ENCODE measurements at regions not wholly inside any gene's neighbourhood (a gene's known extent, or its start where the extent isn't known, plus 50 kb on each side); places are given as distances from the start of the nearest gene placed in this dataset.

DNA sequence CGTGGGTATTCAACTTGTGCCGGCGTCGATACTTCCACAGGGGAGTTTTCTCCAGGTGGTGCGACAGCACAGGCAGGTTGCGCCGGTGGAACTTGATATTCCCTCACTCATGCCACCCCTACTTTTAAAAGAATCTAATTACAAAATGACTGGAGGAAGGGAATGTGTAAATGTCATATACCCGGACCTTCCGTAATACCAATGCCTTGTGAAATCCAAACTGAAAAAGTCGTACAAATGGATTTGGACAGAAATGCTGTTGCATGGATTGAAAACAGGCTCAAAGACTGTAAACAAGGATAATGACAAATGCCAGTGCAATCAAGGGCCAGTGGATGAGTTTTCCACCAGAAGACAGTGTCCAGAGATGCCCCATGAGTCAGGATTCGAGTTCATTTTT is 235.3 kb upstream of the USP25 start:
- DNase-seq, result no peak

DNA sequence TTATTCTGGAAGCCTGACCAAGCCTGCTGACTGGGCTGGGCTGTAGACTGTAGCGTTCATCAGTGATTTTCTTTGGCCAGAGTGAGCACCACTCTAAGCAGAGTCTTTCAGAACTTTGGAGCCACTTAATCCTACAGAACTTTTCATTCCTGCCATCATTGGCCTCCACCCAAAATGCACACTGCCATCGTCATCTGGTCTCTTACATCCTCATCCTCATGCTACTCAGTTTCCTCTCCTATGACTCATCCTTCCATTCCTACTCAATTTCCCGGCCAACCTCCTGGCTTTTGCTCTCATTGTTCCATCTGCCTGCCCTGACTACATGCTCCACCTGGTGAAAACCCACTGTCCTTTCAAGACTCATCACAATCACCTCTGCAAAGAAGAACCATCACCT is 233.8 kb upstream of the USP25 start:
- DNase-seq, result no peak

DNA sequence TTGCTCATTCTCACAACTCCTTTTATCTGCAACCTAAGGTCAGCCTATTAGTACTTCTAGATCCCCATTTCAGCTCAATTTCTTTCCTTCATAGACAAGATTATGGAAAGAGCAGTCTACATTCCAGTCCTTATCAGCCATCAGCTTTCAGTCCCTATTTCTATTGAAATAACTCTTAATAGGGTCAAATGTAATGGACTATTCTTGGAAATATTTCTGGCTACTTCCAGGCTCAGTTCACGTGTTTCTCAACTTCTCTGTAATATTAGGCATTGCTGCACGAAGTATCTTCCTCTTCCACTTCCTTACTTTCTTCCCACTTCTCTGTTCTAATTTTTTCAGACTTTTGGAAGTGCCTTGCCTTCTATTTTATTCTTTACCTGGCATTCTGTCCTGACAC is 232.9 kb upstream of the USP25 start:
- DNase-seq, result no peak

DNA sequence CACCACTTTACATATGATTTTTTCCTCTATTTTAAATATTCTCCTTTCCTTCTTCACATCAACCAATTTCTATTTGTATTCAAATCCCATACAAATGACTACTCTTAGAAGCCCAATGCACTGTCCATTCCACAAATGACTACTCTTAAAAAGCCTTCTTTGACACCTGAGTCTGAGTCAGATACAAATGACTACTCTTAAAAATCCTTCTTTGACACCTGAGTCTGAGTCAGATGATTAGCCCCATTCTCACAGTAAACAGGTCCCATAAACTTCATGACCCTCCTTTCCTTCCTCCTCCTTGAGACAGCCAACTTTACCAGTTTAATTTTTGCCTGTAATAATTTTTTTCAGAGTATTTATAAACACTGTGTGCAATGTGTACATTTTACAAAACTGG is 231.3 kb upstream of the USP25 start:
- DNase-seq, result no peak

DNA sequence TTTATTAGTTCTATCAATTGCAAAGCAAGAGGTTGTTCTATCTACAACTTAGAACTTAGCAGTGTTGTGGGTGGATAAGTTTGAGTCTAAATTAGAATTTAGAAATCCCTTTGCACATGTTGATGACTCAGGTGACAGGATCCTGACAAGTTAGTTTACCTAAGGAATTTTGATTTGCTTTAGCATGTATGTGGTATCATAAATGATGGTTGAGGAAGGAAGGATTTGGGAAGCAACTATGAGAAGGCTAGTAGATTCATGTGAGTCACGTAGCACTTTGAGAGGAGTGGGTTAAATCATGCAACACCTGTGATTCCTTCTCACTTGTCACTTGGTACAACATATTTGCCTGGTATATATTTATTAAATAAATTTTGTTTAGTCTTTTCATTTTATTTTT is 223.7 kb upstream of the USP25 start:
- DNase-seq, result no peak

DNA sequence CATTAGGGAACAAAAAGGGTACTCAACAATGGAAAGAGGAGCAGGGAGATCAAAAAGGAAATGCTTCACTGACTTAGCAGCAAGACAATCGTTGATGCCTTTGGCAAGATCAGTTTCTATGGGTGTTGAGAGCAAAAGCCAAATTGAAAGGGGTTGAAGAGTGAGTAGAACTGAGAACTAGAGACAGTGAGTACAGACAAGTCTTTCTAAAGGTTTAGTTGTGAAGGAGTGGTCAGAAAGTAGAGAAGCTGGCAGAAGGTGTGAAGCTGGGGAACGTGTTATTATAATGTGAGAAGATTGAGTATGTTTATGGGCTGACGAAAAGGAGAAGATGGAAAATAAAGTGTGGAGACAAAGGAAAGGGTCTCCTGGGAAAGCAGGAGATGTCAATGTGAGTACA is 221.2 kb upstream of the USP25 start:
- no peak for DNase-seq

DNA sequence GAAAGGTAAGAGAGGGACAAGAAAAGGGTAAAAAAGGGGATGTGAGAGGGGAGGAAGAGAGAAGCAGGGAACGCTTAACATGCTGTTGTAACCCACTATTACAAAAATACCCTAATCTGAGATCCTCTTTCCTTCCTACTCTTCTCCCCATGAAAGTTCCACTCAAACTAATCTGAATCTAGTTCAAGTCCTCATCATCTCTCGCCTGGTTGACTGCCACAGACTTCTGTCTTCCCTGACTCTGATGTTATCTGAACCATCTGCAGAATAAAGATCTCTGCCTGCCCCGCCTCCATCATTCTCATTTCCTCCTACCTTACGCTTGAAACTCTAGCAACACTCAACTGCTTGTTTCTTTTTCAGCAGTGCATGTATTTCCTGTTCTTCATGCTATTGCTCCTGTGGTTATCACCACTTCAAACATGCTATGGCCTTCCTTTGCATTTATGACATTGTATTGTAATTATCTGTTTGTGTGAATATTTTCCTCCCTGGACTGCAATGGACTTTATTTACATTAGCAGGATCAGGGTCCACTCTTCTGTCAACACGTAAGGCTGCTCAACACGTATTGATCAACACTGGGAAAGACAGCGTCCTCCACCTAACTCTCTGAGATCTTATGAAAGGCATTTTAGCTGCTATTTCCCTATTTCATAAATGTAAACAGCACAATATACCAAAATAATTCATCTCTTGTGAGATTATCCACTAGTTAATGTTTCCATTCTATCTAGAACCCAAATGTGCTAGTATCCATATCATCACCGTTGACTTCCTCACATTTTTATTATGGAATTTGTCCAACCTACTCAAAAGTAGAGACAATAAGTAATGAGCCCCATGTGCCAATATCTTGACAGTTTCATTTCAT is 215.5 kb upstream of the USP25 start:
- DNase-seq, result no peak

DNA sequence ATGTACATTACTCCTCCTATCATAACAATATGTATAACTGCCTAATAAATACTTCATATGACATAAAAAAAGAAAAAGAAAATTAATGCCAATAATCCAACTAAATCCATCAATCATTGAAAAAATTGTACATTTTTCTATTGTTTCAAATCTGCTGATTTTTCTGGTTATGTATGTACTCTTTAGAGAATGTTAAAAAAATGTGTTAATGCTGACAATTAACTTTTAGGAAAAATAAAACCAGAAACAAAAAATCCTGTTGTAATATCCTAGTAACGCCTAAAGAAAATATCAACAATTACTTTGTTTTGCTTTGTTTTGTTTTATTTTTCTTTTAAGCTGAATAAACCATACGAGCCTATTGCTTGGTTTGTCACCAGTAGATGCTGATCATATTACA is 213.9 kb upstream of the USP25 start:
- no peak for DNase-seq

DNA sequence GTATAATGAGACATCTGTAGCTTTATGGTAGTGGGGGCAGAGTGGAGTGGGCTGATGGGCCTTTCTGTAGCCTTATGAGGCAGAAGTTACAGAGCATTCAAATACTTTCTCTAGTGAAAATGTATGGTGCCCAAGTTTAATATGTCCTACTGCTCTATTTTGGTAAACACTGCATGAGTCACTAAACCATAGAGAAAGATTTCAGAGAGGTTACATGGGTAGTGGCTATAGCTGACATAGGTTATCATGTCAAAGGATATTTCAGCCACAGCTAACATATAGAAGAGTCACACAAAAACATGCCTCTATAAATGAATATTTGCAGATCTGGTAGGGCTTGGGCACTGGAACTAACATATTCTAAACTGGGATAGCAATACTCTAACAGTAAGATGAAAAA is 212.4 kb upstream of the USP25 start:
- DNase-seq, result no peak

DNA sequence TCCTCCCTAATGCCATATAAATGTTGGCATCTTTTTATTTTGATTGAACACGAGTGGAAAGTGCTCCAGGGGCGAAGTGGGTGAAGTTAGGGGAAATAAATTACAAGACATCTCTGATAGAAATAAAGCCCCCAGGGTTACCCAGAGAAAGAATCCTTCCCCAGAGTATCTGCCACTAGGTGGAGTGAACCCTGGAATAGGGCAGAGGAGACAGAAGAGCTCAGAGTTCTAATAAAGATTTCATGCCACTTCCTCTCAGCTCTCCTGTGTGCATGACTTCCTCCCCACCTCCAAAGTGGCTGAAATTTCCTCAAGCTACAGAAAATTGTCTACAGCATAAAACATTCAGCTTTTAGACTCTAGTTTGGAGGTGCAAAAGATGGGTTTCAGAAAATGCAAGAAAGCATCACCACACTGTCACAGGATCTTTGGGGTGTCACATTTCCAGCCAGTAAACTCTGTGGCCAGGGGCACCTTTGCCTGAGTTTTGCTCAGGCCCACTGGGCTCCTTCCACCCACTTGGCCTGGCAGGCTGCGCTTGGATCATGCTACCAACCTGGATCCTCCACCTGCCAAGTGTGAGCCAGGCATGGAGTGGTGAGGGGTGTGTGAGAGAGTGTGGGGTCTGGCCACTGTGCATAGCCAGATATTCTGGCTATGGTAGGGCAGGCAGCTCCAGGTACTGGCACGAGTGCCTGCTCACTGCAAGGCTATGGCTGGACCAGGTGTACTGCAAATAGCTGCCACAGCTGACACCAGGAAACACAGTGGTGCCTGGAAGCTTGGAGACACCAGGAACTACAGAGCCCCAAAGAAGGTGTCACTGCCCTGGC is 208.8 kb upstream of the USP25 start:
- no peak for DNase-seq

DNA sequence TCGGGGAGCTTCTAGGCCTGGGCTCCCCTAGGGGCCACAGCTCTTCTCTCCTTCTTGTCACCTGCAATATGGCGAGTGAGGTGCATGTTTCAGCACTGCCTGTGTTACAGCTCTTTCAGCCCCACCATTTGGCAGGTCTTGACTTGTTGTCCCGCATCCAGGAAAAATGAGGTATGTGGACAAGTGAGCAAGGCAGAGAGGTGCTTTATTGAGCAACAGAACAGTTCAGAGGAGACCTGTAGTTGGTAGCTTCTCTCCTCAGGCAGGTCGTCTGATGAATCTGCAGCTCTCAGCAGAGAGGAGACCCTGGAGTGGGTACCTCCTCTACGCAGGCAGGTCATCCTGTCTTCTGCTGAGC is 208.2 kb upstream of the USP25 start:
- DNase-seq, result no peak

DNA sequence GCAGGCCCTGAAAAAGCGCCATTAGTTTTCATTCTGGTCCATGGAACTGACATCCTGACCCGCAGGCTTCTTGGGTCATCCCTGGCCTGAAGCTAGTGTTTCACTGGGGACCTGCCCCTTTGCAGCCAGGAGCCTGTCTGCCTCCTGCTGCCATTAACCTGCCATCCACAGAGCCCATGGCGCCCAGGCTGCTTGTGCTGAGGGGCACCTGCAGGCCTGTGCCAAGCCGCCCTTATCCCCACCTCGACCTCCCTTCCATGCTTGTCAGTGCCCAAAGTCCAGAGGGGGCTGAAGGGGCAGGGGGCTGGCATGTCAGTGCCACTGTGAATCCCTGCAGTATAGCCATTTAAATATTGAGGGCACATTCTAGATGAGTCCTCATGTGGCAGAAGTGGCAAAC is 207.6 kb upstream of the USP25 start:
- DNase-seq, result no peak

DNA sequence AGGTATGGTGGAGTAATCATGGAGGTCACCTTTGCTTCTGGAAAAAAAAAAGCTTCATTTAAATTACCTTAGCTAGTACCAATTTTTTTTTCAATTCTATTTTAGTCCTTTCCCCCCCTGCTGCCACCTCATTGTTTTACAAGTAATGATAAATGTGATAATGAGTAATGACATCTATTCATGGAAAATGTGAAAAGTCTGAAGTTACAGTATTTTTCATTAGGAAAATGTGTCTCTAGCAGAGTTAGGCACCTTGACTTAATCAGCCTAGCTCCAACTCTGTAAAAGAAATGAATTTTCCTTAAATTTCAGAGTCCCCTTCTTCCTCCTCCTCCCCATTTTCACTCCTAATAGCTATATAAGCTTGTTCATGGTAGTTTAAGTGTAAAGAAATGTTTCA is 204.9 kb upstream of the USP25 start:
- no peak for DNase-seq

DNA sequence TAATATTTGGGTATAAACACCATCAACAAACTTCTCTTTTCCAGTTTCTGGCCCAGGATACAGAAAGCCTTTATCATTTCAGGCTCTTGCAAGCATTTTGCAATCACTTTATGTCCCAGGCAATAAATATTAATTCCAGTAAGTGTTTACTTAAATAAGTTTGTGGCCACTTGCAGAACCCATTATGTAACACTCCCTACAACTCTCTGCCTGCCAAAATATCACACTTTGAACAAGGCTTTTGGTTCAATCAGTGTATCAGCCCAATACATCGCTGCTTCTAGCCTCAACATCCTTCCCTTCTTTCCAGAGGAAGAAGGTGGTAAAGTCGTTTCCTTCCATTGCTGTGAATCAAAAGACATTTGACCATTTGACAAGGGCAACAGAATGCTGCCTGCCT is 203.0 kb upstream of the USP25 start:
- no peak for DNase-seq

DNA sequence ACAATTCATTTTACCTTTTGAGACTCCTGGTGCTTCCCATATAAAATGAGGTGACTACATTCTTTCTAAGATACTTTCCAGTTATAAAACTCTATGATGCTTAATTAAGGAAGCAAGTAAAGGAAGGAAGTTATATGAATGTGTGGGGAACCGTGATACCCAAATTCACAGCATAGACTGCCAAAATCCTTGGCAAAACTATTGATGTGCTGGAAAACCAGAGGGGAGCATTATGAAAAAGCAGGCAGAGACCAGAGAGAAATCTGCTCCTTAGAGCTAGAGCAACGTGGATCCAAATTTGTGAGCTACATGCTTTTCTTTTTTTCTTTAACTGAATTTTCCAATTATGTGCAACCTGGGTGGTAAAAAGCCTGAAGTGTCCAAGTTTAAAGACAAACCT is 201.4 kb upstream of the USP25 start:
- DNase-seq, result no peak

DNA sequence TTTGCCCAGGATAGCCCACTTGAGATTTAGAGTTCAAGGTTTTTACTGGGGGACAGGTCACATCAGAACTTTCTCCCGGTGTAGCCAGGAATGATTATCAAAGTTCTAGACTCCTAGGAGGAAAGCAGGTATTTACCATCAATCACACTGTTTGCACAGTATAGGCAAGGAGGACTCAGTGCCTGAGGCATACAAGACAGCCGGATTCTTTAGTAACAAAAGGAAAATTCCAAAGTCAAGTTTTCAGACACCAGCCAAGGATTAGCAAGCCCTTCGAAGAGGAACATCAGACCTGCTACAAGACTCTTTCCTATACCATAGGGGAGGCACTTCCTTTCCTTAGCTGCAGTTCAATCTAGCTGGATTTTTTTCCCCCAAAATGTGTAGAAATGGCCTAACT is 197.8 kb upstream of the USP25 start:
- DNase-seq, result no peak

DNA sequence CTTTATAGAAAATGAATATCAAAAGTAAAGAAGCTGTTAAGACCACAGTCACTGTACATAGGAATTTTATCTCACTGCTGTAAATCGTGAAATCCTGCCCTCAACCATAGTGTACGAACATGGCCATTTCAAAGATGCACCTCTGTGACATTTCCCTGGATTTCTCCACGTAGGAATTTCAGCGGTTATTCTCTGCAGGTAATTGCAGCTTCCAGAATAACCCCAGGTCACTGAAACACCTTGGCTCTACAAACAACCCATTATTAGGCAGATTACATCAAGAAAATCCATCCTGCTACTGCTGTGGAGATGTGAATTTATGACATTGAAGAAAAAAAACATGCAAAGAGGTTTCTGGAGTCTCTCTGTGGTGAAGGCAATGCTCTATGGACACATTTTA is 196.2 kb upstream of the USP25 start:
- no peak for DNase-seq

DNA sequence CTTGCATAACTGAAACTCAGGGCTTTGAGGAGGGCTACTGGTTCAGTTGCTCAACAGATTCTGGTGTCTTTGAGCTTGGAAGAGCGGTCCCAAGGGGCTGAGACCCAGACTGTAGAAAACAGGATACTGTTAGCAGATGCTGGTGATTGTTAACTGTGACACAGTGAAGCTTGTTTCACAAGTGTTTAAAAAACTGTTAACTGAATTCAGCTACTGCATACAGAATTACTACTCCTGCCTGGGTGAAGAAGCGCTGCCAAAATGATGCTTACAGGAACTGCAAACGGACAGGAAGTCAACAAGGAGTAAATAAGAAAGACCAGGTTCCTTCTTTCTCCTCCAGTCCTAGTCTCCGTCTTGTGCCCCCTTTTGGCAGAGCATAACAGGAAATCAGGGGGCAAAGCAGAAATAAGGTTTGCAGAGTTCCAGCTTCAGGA is 195.3 kb upstream of the USP25 start:
- DNase-seq, result no peak

DNA sequence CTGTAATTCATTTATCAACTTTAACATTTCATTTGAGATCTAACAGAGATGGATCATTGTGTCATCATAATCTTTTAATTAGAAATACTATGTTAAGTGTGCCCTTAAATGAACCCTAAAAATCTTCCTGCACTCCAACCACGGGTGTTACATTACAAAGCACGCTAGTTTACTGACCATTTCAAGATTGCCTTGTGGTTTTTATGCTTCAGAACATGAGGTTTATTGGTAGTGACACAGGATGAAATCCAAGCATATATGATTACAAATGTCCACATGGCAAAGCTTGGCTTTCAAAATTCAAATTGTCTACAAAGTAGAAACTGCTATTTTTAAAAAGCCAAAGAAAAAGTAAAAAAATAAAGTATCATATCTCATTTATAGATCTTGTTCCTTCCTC is 190.4 kb upstream of the USP25 start:
- DNase-seq, result no peak

DNA sequence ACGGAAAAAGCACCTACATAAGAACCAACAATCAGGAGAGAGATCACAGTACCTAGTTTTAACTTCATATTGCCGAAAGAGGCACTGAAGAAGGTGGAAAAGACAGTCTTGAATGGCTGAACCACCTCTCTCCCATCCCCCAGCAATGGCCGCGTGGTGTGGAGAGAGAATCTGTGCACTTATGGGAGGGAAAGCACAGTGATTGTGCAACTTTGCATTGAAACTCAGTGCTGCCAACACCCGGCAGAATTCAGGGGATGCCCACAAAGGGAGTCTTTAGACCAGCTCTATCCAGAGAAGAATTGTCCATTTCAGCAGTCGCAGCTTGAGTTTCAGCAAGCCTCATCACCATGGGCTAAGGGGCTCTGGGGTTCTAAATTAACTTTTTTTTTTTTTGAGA is 186.3 kb upstream of the USP25 start:
- DNase-seq, result no peak

DNA sequence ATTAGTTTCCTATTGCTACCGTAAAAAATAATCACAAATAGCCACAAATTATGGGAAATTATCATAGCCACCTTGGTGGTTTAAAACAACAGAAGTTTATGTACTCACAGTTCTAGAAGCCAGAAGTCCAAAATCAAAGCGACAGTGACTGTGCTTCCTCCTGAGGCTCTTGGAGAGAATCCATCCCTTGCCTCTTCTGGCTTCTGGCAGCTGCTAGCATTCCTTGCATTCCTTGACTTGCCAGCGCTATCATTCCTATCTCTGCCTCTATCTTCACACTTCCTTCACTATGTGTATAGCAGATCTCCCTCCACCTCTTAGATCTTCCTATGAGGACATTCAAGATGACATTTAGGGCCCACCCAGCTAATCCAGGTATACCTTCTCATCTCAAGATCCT is 180.1 kb upstream of the USP25 start:
- DNase-seq, result no peak

DNA sequence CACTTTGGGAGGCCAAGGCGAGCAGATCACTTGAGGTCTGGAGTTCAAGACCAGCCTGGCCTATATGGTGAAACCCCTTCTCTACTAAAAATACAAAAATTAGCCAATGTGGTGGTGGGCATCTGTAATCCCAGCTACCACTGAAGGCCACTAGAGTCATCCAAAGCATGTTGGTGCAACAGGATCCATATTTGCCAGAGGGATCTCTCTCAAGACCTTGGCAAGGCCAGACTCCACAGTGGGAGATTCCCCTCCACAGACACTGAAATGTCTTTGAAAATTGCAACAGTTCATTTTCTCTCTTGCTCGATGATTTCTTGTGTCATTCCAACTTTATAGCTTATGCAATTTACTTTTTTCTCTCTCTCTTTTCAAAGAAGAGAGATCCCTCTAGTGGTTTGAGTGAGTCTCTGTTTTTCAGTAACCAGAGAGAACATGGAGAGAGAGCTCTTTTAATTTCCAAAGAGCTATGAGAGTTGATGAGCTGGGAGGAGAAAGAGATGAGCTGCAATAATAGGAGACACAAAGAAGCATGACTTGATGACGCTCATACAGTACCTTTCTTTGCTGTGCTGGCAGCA is 176.8 kb upstream of the USP25 start:
- no peak for DNase-seq

DNA sequence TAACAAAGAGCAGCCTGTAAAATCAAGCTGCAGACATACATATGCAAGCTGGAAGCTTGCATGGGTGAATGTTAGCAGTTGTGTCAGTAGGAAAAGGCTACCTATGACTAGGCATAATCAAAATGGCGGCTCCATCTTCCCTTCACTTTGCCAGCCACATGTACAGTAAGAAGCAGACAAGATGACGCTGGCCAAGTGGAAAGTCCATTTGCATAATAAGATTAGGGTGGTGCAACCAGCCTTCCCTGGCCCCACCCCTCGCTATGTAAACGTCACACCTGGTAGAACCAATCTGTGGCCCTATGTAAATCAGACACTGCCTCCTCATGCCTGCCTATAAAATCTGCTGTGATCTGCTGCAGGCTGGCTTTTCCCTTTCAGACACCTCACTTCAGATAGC is 171.9 kb upstream of the USP25 start:
- DNase-seq, result no peak

DNA sequence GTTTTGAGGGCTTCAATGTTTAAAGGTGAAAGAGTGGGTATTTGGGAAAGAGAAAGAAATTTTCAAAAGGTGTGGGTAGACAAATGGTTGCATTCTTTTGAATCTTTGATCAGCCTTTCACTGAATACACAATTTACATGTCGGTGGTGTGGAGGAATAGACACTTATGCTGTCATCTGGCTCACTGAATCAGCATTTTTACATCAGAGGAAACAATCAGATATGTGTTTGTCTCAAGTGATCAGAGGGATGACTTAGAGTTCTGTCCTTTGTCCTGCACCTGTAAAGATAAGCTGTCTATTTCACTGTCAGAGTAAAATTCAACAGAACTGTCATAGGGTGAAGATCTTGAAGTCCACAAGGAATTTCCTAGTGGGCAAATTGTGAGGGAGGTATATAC is 170.9 kb upstream of the USP25 start:
- no peak for DNase-seq

Measured in COR-L47 (cell line).